ENCODE measurements at regions not wholly inside any gene's neighbourhood (a gene's known extent, or its start where the extent isn't known, plus 50 kb on each side); places are given as distances from the start of the nearest gene placed in this dataset.

GRCh38 chr18:73514449-73514848, 633.2 kb downstream of the FBXO15 start:
- TF ChIP-seq CTCF (conservative IDR thresholded peaks at IDR 0.05): no peak
- TF ChIP-seq ZFX (IDR thresholded peaks at IDR 0.05): no peak

Measured in C4-2B (cell line).